Epidermal melanocyte (primary cell): ENCODE measurements at regions not wholly inside any gene's neighbourhood (a gene's known extent, or its start where the extent isn't known, plus 50 kb on each side); places are given as distances from the start of the nearest gene placed in this dataset.
A peak's percentile ranks its signal among the peaks of the same experiment; 100 is the strongest.
"Not testable (repeated sequence)": the region's sequence is repeated elsewhere in the genome, so short reads cannot be mapped to it uniquely, and the experiment has no call there.

Source experiments
- DNase-seq: peaks from one replicate; pipeline ENCODE4 v3.0.0; 2011; ENCODE audit warnings: low spot score; ENCODE audit not compliant: insufficient read length

GRCh38 chr10:114872519-114873087 lies 51.0 kb downstream of the FHIP2A start:
- DNase-seq, result no peak

GRCh38 chr10:114874827-114875411 lies 53.3 kb downstream of the FHIP2A start:
- no peak for DNase-seq

- DNase-seq, result not testable (repeated sequence)
These were observed 54.1 kb downstream of the FHIP2A start for GRCh38 chr10:114875590-114876081.

- DNase-seq, result no peak
These were observed 54.6 kb downstream of the FHIP2A start for GRCh38 chr10:114876169-114876568.

- DNase-seq, result peak; percentile 76
These were observed 55.2 kb downstream of the FHIP2A start for GRCh38 chr10:114876602-114877300.

GRCh38 chr10:114877301-114877644 lies 55.7 kb downstream of the FHIP2A start:
- no peak for DNase-seq

- no peak for DNase-seq
These were observed 57.5 kb downstream of the FHIP2A start for GRCh38 chr10:114879093-114879492.

- no peak for DNase-seq
These were observed 58.1 kb downstream of the FHIP2A start for GRCh38 chr10:114879541-114880158.

GRCh38 chr10:114881417-114881816 lies 56.6 kb upstream of the TRUB1 start:
- DNase-seq, result no peak

- DNase-seq, result no peak
These were observed 56.1 kb upstream of the TRUB1 start for GRCh38 chr10:114881901-114882300.

- no peak for DNase-seq
These were observed 52.6 kb upstream of the TRUB1 start for GRCh38 chr10:114885443-114885842.
